ENCODE measurements at regions not wholly inside any gene's neighbourhood (a gene's known extent, or its start where the extent isn't known, plus 50 kb on each side); places are given as distances from the start of the nearest gene placed in this dataset.

DNA sequence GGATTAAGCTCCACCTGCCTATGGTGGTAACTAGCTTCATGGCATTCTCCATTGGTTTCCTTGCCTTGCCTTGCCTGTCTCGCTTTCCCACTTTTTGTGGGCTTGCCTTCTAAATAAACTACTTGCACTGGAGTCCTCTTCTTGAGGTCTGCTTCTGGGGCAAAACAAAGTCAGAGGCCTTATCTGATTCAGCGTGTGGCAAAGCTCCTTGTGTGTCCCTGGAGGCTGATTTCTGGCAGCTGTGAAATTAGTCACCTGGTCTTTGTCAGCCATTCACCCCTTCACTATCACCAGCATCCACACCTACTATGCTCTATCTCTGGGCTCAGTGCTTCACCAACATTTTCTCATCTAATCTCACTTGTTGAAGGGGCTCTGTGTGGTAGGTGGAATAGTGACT, 176.2 kb downstream of the SEC61B start:
- TF ChIP-seq CTCF (conservative IDR thresholded peaks at IDR 0.05 in 1 of 2, IDR thresholded peaks at IDR 0.05 in 1 of 2; ENCODE audit: extremely low read depth in 1 of 2, insufficient read depth in 1 of 2, low read depth in 1 of 2, low read length in 2 of 2) (no peak), EZH2 (IDR thresholded peaks at IDR 0.05; ENCODE audit: borderline replicate concordance, low read length) (no peak)
